ENCODE measurements at regions not wholly inside any gene's neighbourhood (a gene's known extent, or its start where the extent isn't known, plus 50 kb on each side); places are given as distances from the start of the nearest gene placed in this dataset.

DNA sequence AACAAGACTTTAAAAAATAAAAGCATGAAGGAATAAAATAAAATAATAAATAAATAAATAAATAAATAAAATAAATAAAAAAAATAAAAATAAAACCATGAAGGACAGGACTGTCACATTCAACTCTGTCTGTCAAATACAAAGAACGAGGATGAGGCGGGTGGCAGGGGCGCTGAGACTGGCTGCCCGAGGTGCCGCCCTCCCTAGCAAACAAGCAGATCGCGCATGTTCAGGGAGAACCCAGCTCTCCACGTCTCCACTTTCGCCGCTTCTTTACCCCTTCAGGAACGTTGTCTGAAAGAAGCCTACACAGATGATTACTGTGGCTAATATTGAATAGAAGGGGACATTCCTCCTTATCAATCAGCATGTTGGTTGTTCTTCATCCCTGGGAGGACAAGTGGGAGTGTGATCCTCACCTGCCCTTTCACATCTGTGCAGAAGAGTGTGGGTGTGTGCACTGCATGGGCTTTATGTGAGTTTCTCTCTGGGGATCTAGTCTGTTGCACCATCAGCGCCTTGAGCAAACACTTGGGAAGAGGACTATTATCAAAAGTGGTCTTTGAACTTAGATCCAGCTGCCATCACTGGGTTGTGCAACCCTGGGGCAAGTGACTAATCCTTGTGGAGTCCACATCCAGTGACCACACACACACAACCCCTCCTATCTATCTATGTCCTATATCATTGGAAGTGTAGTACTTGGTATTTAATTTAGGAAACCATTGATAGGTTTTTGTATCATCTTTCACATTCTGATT is 399.2 kb downstream of the IRX2 start:
- TF ChIP-seq POLR2AphosphoS5 (IDR thresholded peaks at IDR 0.05) (no peak), POLR2A (IDR thresholded peaks at IDR 0.05) (no peak)
